Mucosa of descending colon (tissue), 3 donors: ENCODE measurements at regions not wholly inside any gene's neighbourhood (a gene's known extent, or its start where the extent isn't known, plus 50 kb on each side); places are given as distances from the start of the nearest gene placed in this dataset.

Source experiments
- ATAC-seq: fragments of 200-7000 bp; cut with Tn5 transposase; one replicate; pipeline ENCODE4 v1.9.1; 2020; ENCODE audit warnings: mild to moderate bottlenecking, moderate library complexity
- DNase-seq, 3 donors: peaks; one replicate each; pipeline ENCODE4 v3.0.0-alpha.2; 2020
- H3K36me3 ChIP-seq: fragments of 200-600 bp; one replicate; pipeline ENCODE4 v1.8.0; 2021; ENCODE audit warnings: low read depth, mild to moderate bottlenecking
- H3K4me1 ChIP-seq: fragments of 200-600 bp; one replicate; pipeline ENCODE4 v1.8.0; 2021; ENCODE audit warnings: low read depth, mild to moderate bottlenecking
- H3K4me3 ChIP-seq: fragments of 200-600 bp; one replicate; pipeline ENCODE4 v1.8.0; 2021; ENCODE audit warnings: mild to moderate bottlenecking
- H3K9me3 ChIP-seq: fragments of 200-600 bp; one replicate; pipeline ENCODE4 v1.8.0; 2021; ENCODE audit warnings: mild to moderate bottlenecking
- CTCF ChIP-seq: fragments of 200-600 bp; IDR thresholded peaks from one replicate; pipeline ENCODE4 v1.8.0; 2022; ENCODE audit warnings: antibody characterized with exemption, mild to moderate bottlenecking
- intact Hi-C, 2 donors: fragments of 100-400 bp; cut with DNase I in 1 of 2; cut with micrococcal nuclease in 1 of 2; formaldehyde crosslinking; loops; one replicate each; pipeline versions ENCODE4 v1.11.0 to v1.11.1; 2022; cut with DNase I, micrococcal nuclease
- donor health status: DM: no; HTN: no; CAD: no; lungs with moderate emphysema.
- donor health status: DM: no; HTN: no; CAD: no.
- donor health status: DM: no; HTN: yes; CAD: no.

GRCh38 chr14:98949481-98950135 lies 322.4 kb downstream of the BCL11B start:
- no peak for ATAC-seq
- DNase-seq = no peak

GRCh38 chr14:98950353-98950895 lies 321.6 kb downstream of the BCL11B start:
- no peaks in the 10 kb centered on the region for H3K4me1 ChIP-seq
- TF ChIP-seq CTCF = no peak
- no peak overlapping the region for H3K4me3 ChIP-seq
- ATAC-seq (no peak), DNase-seq (no peak)
- no peaks in the 10 kb centered on the region for H3K36me3 ChIP-seq
- intact Hi-C loops = no loop called here
- H3K9me3 ChIP-seq = no peaks in the 10 kb centered on the region

More at GRCh38 chr14:98949481-98950135, 322.4 kb downstream of the BCL11B start:
- Histone ChIP-seq H3K4me3 (no peak overlapping the region), H3K36me3 (no peaks in the 10 kb centered on the region), H3K4me1 (no peaks in the 10 kb centered on the region), H3K9me3 (no peaks in the 10 kb centered on the region)
- TF ChIP-seq CTCF = no peak
- intact Hi-C loops = no loop called here

GRCh38 chr14:98951031-98951430 lies 321.0 kb downstream of the BCL11B start:
- no peaks in the 10 kb centered on the region for H3K4me1 ChIP-seq
- H3K4me3 ChIP-seq = no peak overlapping the region
- ATAC-seq (no peak), DNase-seq (no peak)
- H3K9me3 ChIP-seq = no peaks in the 10 kb centered on the region
- TF ChIP-seq CTCF = no peak
- H3K36me3 ChIP-seq = no peaks in the 10 kb centered on the region
- intact Hi-C loops = no loop called here

- no peaks in the 10 kb centered on the region for H3K4me1 ChIP-seq
Measured at GRCh38 chr14:98951521-98952152, 320.4 kb downstream of the BCL11B start.

More at GRCh38 chr14:98951521-98952152, 320.4 kb downstream of the BCL11B start:
- DNase-seq (no peak), ATAC-seq (no peak)
- Histone ChIP-seq H3K4me3 (no peak overlapping the region), H3K9me3 (no peaks in the 10 kb centered on the region), H3K36me3 (no peaks in the 10 kb centered on the region)
- intact Hi-C loops = no loop called here
- no peak for TF ChIP-seq CTCF
